SU-DHL-6 (cell line): ENCODE measurements at regions not wholly inside any gene's neighbourhood (a gene's known extent, or its start where the extent isn't known, plus 50 kb on each side); places are given as distances from the start of the nearest gene placed in this dataset.

ENCODE experiments used
- CTCF ChIP-seq: fragments of 200-600 bp; sonication (generic); IDR thresholded peaks from one replicate; pipeline ENCODE4 v1.5.1; 2017; ENCODE audit warnings: antibody characterized with exemption, mild to moderate bottlenecking, low read length, moderate library complexity; ENCODE audit not compliant: insufficient read depth, poor library complexity, severe bottlenecking
- EZH2phosphoT487 ChIP-seq: fragments of 200-600 bp; sonication (generic), shearing (Covaris generic); conservative IDR thresholded peaks from 2 replicates; pipeline ENCODE4 v1.6.1; 2018; ENCODE audit warnings: mild to moderate bottlenecking, antibody characterized with exemption, low read length, moderate library complexity, mixed read lengths

- no peak for TF ChIP-seq CTCF
- TF ChIP-seq EZH2phosphoT487: no peak
These were observed 337.6 kb downstream of the MLLT3 start for GRCh38 chr9:20284601-20285289.
